Aorta (tissue), 5 donors: ENCODE measurements at regions not wholly inside any gene's neighbourhood (a gene's known extent, or its start where the extent isn't known, plus 50 kb on each side); places are given as distances from the start of the nearest gene placed in this dataset.

Experiments used
- ATAC-seq: fragments of 200-7000 bp; cut with Tn5 transposase; one replicate; pipeline ENCODE4 v1.9.1; 2022; ENCODE audit warnings: moderate library complexity; ENCODE audit not compliant: low FRiP score
- DNase-seq, 2 donors: peaks; one replicate each; pipeline ENCODE4 v3.0.0-alpha.2; 2020
- H3K27ac ChIP-seq, 2 donors: one replicate each; pipeline ENCODE4 v1.5.1; 2013; ENCODE audit warnings: low read length in 2 of 2, mild to moderate bottlenecking in 2 of 2, moderate library complexity in 2 of 2, control low read depth in 1 of 2, inconsistent platforms in 1 of 2, low read depth in 1 of 2
- H3K27me3 ChIP-seq, 2 donors: one replicate each; pipeline ENCODE4 v1.6.1; 2013; ENCODE audit warnings: control low read depth in 1 of 2, low read length in 1 of 2, mild to moderate bottlenecking in 1 of 2, moderate library complexity in 1 of 2; ENCODE audit not compliant: insufficient read depth in 2 of 2, control insufficient read depth in 1 of 2
- H3K36me3 ChIP-seq, 2 donors: one replicate each; pipeline ENCODE4 v1.6.1; 2013; ENCODE audit warnings: control low read depth in 1 of 2, low read length in 1 of 2, mild to moderate bottlenecking in 1 of 2; ENCODE audit not compliant: insufficient read depth in 2 of 2, control insufficient read depth in 1 of 2
- H3K4me1 ChIP-seq, 2 donors: one replicate each; pipeline ENCODE4 v1.6.1; 2013; ENCODE audit warnings: low read length in 2 of 2, control low read depth in 1 of 2, mild to moderate bottlenecking in 1 of 2, moderate library complexity in 1 of 2; ENCODE audit not compliant: insufficient read depth in 2 of 2, control insufficient read depth in 1 of 2
- H3K4me3 ChIP-seq, 2 donors: one replicate each; pipeline ENCODE4 v1.5.1; 2013; ENCODE audit warnings: low read length in 2 of 2, control low read depth in 1 of 2, mild to moderate bottlenecking in 1 of 2
- H3K9me3 ChIP-seq: one replicate; pipeline ENCODE4 v1.6.1; 2013; ENCODE audit warnings: mild to moderate bottlenecking, low read length; ENCODE audit not compliant: control insufficient read depth
- WGBS, 2 donors: extraction: QIAGEN DNeasy Blood & Tissue Kit; methylation state at CpG; one replicate each; pipeline ENCODE4 v1.1.7; 2013; 5-methylcytosine and 5-hydroxymethylcytosine counted together
- intact Hi-C, 2 donors: fragments of 100-400 bp; cut with DNase I; formaldehyde crosslinking; loops; one replicate each; pipeline versions ENCODE4 v1.14.2 to v1.15.0; 2022
- donor health status: healthy with polysubstance abuse.
- donor health status: Bipolar disorder and iron deficiency.
- donor health status: DM: no; HTN: no; CAD: no.
- donor health status: DM: no; HTN: no; CAD: no.
- donor health status: DM: yes; HTN: yes; CAD: no.

DNA sequence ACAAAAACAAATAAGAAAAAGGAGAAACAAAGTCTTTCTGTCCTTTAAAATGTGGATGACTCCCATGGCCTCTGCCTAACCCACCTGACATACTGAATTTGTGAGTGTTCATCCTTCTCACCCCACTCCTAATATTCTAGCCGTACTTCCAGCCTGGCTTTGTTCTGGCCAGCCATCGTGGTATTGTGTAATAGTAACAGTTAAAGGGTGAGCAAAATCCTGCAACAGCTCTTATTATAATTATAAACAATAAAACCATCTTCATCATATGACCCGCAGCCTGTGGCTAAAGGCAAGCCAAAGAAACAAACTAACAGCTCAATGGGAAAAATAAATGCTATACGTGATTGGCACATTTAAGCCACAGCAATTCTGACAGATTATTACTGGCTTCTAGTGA is 721.6 kb upstream of the TENM4 start:
- Histone ChIP-seq H3K36me3 (no peaks in the 10 kb centered on the region), H3K4me3 (no peak overlapping the region), H3K9me3 (no peaks in the 10 kb centered on the region), H3K4me1 (no peaks in the 10 kb centered on the region), H3K27ac (no peak overlapping the region), H3K27me3 (no peaks in the 10 kb centered on the region)
- ATAC-seq (no peak), DNase-seq (no peak)
- intact Hi-C loops = no loop called here
- WGBS, 2 donors = 92% methylated on average over 4 of the region's 4 CpGs

DNA sequence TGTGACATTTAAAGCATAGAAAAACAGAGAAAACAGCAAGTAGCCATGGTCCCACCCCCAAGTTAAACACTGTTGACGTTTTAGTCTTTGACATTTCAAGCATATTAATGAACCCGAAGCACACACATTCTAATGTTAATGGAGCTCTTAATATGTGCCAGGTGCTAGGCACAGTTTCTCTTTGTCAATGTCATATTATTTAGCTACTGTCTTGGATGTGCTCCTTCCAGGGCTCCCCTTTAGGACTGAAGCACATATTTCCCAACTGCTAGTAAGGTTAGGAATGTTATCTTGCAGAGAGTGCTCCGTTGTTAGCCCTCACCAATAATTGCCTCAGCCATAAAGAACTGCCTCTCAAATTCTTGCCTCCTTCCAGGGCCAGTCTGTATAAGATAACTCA is 716.6 kb upstream of the TENM4 start:
- Histone ChIP-seq H3K4me1 (no peaks in the 10 kb centered on the region), H3K4me3 (no peak overlapping the region), H3K36me3 (no peaks in the 10 kb centered on the region), H3K9me3 (no peaks in the 10 kb centered on the region), H3K27ac (no peak overlapping the region), H3K27me3 (no peaks in the 10 kb centered on the region)
- no peak for DNase-seq
- ATAC-seq = no peak
- intact Hi-C loops = no loop called here
- 50 to 56% methylated on average over 3 of the region's 3 CpGs for WGBS, 2 donors

DNA sequence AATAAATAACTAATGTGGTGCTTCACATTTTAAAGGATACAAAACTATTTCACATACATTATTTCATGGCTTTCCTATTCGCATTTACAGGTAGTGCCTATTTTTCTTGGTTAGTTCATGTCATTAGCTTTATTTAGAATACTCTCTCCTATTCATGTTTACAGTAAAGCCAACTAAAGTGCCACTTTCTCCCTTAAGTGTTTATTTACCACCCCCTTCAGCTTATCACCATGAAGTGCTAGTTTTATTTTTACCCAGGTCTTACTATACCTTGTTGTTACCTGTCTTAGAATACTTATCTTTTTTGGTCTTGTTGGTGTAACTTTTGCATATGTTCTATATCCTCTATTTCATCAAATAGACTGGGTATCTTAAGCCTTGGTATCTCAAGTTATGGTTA is 715.2 kb upstream of the TENM4 start:
- ATAC-seq (no peak), DNase-seq (no peak)
- Histone ChIP-seq H3K27ac (no peak overlapping the region), H3K36me3 (no peaks in the 10 kb centered on the region), H3K4me1 (no peaks in the 10 kb centered on the region), H3K4me3 (no peak overlapping the region), H3K9me3 (no peaks in the 10 kb centered on the region), H3K27me3 (no peaks in the 10 kb centered on the region)
- 90 to 96% methylated on average over 1 of the region's 1 CpG for WGBS, 2 donors
- intact Hi-C loops = no loop called here

DNA sequence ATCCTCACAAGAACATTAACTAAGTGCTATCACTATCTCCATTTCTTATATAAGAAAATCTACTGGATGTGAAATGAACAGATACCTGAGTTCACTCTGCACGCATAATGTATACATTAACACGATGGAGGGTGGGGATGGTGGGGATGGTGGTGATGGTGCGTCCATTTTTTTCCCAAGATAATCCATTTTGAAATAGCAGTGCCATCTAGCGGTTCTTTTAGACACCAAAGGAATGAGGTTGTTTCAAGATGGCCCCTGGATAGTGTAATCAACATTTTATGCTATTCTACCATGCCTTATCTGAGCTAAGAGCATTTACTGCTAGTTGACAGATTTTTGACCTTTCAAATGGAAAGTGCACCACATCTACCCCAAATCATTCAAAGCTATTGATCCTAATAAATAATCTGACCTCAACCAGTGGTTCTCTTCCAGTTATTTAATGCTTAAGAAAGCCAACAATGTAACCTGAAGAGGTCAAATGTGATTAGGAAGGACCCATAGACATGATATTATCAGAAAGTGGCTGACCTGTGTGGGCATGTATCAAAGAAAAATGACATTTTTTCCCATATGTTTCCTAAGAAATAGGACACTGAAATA is 714.7 kb upstream of the TENM4 start:
- no peaks in the 10 kb centered on the region for H3K36me3 ChIP-seq
- 39 to 42% methylated on average over 4 of the region's 4 CpGs for WGBS, 2 donors
- intact Hi-C loops = no loop called here
- no peak overlapping the region for H3K27ac ChIP-seq
- ATAC-seq = no peak
- no peak overlapping the region for H3K4me3 ChIP-seq
- no peak for DNase-seq
- H3K9me3 ChIP-seq = no peaks in the 10 kb centered on the region
- H3K4me1 ChIP-seq = no peaks in the 10 kb centered on the region
- no peaks in the 10 kb centered on the region for H3K27me3 ChIP-seq

DNA sequence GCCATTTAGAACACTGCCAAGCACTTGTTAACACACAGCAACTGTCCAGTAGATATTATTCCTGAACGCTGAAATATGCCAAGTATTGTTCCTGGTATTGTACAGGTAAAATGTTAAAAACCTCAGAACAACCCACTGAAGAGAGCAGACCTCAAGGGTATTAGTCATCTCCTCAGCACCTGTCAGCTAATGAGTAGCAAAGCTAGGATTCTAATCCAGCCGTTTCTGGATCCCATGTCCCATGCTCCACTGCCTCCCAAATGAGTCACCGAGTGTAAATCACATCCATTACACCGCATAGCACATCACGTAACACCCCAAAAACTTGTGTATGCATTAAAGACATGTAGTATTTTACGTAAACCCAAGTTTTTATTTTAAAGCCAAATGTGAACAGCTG is 705.4 kb upstream of the TENM4 start:
- no peak for ATAC-seq
- 78 to 83% methylated on average over 6 of the region's 6 CpGs for WGBS, 2 donors
- peaks cover 1% of the 10 kb centered on the region for H3K9me3 ChIP-seq
- no peaks in the 10 kb centered on the region for H3K4me1 ChIP-seq
- H3K27me3 ChIP-seq = no peaks in the 10 kb centered on the region
- no peak for DNase-seq
- no peak overlapping the region for H3K27ac ChIP-seq
- no peaks in the 10 kb centered on the region for H3K36me3 ChIP-seq
- H3K4me3 ChIP-seq = no peak overlapping the region
- intact Hi-C loops = no loop called here

DNA sequence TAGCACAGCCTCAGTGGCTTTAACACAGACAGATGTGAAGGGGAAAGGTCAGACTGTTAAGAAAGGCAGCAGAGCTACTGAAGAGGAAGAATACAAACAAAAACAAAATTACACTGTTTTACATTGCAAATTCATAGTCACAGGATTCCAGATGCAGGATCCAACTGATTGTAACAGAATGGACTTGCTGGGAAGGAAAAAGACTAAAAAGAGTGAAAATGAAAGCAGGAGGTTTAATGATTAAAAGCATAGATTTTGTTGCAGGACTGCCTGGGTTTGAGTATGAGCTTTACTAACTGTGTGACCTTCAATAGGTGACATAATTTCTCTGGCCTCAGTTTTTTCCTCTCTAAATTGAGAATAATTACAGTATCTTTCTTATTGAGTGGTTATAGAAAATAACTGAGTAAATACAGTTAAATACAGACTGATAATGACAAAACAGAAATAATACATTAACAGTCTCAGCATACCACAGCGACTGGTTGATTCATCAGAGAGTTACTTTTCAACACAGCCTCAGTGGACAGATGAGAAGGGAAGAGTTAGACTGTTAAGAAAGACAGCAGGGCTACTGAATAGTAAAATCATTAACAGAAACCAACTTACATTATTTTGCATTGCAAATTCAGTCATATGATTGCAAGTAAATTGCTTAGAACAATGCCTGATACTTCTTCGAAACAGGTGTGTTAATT is 704.2 kb upstream of the TENM4 start:
- H3K9me3 ChIP-seq = peaks cover 1% of the 10 kb centered on the region
- DNase-seq (no peak), ATAC-seq (no peak)
- H3K4me1 ChIP-seq = no peaks in the 10 kb centered on the region
- 83 to 87% methylated on average over 2 of the region's 2 CpGs for WGBS, 2 donors
- H3K36me3 ChIP-seq = no peaks in the 10 kb centered on the region
- H3K4me3 ChIP-seq = no peak overlapping the region
- intact Hi-C loops = no loop called here
- no peaks in the 10 kb centered on the region for H3K27me3 ChIP-seq
- no peak overlapping the region for H3K27ac ChIP-seq

DNA sequence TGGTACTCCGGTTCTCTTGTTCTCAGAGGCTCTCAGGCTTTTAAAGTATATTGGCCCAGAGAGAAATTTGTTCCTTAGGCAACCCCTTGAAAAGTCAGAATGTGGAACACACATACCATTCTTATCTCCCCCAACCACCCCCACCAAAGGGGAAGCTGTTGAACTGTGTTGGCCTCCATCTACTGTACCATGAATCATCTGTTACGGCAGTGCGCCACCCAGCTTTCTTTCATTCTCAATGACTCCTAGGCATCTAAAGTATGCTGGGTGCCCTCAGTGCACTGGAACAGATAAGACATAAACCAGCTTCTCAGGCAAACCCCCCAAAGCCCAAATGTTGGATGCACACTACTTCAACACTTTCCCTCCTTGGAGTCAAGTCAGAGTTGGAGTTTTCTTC is 696.2 kb upstream of the TENM4 start:
- H3K27ac ChIP-seq = no peak overlapping the region
- H3K4me3 ChIP-seq = no peak overlapping the region
- DNase-seq = no peak
- ATAC-seq = no peak
- H3K36me3 ChIP-seq = no peaks in the 10 kb centered on the region
- WGBS, 2 donors = 41 to 45% methylated on average over 3 of the region's 3 CpGs
- H3K9me3 ChIP-seq = no peaks in the 10 kb centered on the region
- H3K4me1 ChIP-seq = no peaks in the 10 kb centered on the region
- no peaks in the 10 kb centered on the region for H3K27me3 ChIP-seq
- intact Hi-C loops = no loop called here

DNA sequence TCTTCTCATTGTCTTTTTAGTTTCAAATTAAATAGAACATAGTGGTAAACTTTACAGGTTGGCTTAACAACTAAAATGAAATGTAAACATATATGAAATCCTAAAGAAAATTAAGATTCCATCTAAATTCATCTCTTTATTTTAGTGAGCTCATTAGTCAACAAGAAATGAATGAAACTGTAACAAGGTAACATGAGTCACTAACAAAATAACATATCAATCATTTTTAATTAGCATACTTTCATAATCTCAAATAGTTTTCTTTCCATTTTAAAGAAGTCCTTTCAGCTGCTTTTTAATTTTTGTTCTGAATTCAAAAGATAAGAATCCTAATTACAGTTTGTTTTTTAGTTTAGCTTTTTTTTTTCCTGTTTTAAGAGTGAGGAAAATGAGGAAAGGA is 688.6 kb upstream of the TENM4 start:
- Histone ChIP-seq H3K27me3 (no peaks in the 10 kb centered on the region), H3K27ac (no peak overlapping the region), H3K4me3 (no peak overlapping the region), H3K36me3 (no peaks in the 10 kb centered on the region), H3K4me1 (no peaks in the 10 kb centered on the region), H3K9me3 (no peaks in the 10 kb centered on the region)
- intact Hi-C loops = no loop called here
- DNase-seq = no peak
- no peak for ATAC-seq

DNA sequence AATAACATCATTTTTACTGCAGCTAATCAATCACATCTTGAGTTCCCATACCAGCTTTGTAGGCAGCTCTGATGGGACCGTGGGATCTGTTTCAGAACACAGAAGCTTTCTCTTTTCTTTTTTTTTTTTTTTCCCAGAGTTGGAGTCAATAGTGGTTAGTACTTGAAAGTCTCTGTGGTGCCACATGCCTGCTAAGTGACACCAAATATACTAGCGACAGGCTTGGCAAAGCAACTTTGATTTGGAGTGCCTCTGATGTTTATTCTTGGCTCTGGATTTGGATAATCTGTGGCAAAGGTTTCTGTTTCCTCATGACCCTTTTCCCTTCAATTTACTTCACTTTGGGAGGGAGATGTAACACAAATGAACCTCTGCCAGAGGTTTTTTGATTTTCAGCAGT is 681.4 kb upstream of the TENM4 start:
- no peak for DNase-seq
- 0 to 7% methylated on average over 2 of the region's 2 CpGs for WGBS, 2 donors

More for the DNA sequence above, 681.4 kb upstream of the TENM4 start:
- H3K9me3 ChIP-seq = no peaks in the 10 kb centered on the region
- H3K27ac ChIP-seq = no peak overlapping the region
- no peak overlapping the region for H3K4me3 ChIP-seq
- no peak for ATAC-seq
- no peaks in the 10 kb centered on the region for H3K27me3 ChIP-seq
- H3K4me1 ChIP-seq = no peaks in the 10 kb centered on the region
- no peaks in the 10 kb centered on the region for H3K36me3 ChIP-seq
- intact Hi-C loops = no loop called here
